Ishikawa (cell line): ENCODE measurements at regions not wholly inside any gene's neighbourhood (a gene's known extent, or its start where the extent isn't known, plus 50 kb on each side); places are given as distances from the start of the nearest gene placed in this dataset.

Experiments
- EP300 ChIP-seq: IDR thresholded peaks from 2 replicates; pipeline ENCODE4 v1.6.1; 2012; ENCODE audit warnings: borderline replicate concordance
- RAD21 ChIP-seq: IDR thresholded peaks from 2 replicates; pipeline ENCODE4 v1.6.1; 2012; ENCODE audit warnings: low read depth
- TAF1 ChIP-seq: IDR thresholded peaks from 2 replicates; pipeline ENCODE4 v1.6.1; 2012; ENCODE audit warnings: low read depth, mild to moderate bottlenecking
- TEAD4 ChIP-seq: IDR thresholded peaks from 2 replicates; pipeline ENCODE4 v1.6.1; 2012
- YY1 ChIP-seq: IDR thresholded peaks from 2 replicates; pipeline ENCODE4 v1.6.1; 2012; ENCODE audit warnings: low read depth
- TF ChIP-seq, protein P1 (sequence below): IDR thresholded peaks from 2 replicates; pipeline ENCODE4 v1.6.1; 2012; ENCODE audit warnings: low read depth, mild to moderate bottlenecking
- TF ChIP-seq, protein P2 (sequence below): IDR thresholded peaks from 2 replicates; pipeline ENCODE4 v1.6.1; 2012

DNA sequence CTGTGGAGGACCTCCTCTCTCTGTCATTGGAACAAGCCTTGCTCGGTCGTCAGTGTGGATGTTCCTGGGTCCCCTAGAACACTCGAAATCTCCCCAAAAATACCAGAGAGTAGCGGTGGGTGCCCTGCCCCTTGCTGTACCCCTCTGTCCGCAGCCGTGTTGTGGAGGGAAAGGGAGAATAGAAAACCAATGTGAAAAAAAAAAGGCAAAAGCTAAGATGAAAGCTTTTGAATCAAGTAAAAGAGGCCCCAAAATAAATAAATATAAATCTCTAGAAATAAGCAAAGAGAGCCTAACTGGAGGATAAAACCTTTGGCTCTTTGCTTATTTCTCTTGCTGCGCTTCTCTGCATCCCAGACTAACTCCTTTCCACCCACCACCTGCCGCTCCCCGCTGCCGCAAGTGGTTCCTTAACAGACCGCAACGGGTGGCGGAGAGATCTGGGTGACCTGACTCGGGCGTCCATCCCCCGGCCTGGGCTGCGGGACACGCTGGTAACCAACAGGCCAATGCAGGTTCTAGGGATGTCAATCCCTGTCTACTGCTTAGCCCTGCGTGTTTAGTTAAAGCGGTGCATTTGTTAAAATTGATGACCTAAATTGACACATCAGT lies 110.0 kb downstream of the GPX5 start:
- TF ChIP-seq YY1 (no peak), EP300 (no peak), RAD21 (no peak), TAF1 (no peak), TEAD4 (no peak)
- TF ChIP-seq, protein P1, sequence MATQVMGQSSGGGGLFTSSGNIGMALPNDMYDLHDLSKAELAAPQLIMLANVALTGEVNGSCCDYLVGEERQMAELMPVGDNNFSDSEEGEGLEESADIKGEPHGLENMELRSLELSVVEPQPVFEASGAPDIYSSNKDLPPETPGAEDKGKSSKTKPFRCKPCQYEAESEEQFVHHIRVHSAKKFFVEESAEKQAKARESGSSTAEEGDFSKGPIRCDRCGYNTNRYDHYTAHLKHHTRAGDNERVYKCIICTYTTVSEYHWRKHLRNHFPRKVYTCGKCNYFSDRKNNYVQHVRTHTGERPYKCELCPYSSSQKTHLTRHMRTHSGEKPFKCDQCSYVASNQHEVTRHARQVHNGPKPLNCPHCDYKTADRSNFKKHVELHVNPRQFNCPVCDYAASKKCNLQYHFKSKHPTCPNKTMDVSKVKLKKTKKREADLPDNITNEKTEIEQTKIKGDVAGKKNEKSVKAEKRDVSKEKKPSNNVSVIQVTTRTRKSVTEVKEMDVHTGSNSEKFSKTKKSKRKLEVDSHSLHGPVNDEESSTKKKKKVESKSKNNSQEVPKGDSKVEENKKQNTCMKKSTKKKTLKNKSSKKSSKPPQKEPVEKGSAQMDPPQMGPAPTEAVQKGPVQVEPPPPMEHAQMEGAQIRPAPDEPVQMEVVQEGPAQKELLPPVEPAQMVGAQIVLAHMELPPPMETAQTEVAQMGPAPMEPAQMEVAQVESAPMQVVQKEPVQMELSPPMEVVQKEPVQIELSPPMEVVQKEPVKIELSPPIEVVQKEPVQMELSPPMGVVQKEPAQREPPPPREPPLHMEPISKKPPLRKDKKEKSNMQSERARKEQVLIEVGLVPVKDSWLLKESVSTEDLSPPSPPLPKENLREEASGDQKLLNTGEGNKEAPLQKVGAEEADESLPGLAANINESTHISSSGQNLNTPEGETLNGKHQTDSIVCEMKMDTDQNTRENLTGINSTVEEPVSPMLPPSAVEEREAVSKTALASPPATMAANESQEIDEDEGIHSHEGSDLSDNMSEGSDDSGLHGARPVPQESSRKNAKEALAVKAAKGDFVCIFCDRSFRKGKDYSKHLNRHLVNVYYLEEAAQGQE = no peak
- TF ChIP-seq, protein P2, sequence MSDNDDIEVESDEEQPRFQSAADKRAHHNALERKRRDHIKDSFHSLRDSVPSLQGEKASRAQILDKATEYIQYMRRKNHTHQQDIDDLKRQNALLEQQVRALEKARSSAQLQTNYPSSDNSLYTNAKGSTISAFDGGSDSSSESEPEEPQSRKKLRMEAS = no peak
